OCI-M1 (cell line): ENCODE measurements at regions not wholly inside any gene's neighbourhood (a gene's known extent, or its start where the extent isn't known, plus 50 kb on each side); places are given as distances from the start of the nearest gene placed in this dataset.

Source experiments
- DNase-seq: peaks from one replicate; lab custom pipeline; 2025; lab: John Stamatoyannopoulos, UW

GRCh38 chr1:193785850-193786420 lies 599.5 kb upstream of the B3GALT2 start:
- no peak for DNase-seq

GRCh38 chr1:193774536-193775323 lies 588.3 kb upstream of the B3GALT2 start:
- DNase-seq, result no peak

GRCh38 chr1:193771596-193771995 lies 585.2 kb upstream of the B3GALT2 start:
- DNase-seq, result no peak

- DNase-seq, result peak; percentile 42
Measured at GRCh38 chr1:193769651-193770050, 583.2 kb upstream of the B3GALT2 start.

- DNase-seq, result no peak
Measured at GRCh38 chr1:193767886-193768285, 581.5 kb upstream of the B3GALT2 start.

GRCh38 chr1:193766329-193766728 lies 579.9 kb upstream of the B3GALT2 start:
- no peak for DNase-seq

GRCh38 chr1:193763266-193763665 lies 576.9 kb upstream of the B3GALT2 start:
- DNase-seq, result no peak

GRCh38 chr1:193762236-193762635 lies 575.8 kb upstream of the B3GALT2 start:
- DNase-seq, result no peak

- DNase-seq, result no peak
Measured at GRCh38 chr1:193755441-193755840, 569.0 kb upstream of the B3GALT2 start.

GRCh38 chr1:193754732-193755427 lies 568.5 kb upstream of the B3GALT2 start:
- peak; percentile 59 for DNase-seq

- no peak for DNase-seq
Measured at GRCh38 chr1:193754151-193754550, 567.7 kb upstream of the B3GALT2 start.

- no peak for DNase-seq
Measured at GRCh38 chr1:193753038-193753756, 566.8 kb upstream of the B3GALT2 start.

GRCh38 chr1:193749868-193750267 lies 563.5 kb upstream of the B3GALT2 start:
- no peak for DNase-seq

- no peak for DNase-seq
Measured at GRCh38 chr1:193747579-193747978, 561.2 kb upstream of the B3GALT2 start.

- no peak for DNase-seq
Measured at GRCh38 chr1:193741228-193741627, 554.8 kb upstream of the B3GALT2 start.

- DNase-seq, result no peak
Measured at GRCh38 chr1:193740762-193741161, 554.3 kb upstream of the B3GALT2 start.

GRCh38 chr1:193736507-193736906 lies 550.1 kb upstream of the B3GALT2 start:
- no peak for DNase-seq

- no peak for DNase-seq
Measured at GRCh38 chr1:193733674-193734073, 547.3 kb upstream of the B3GALT2 start.

- peak; percentile 62 for DNase-seq
Measured at GRCh38 chr1:193730017-193730416, 543.6 kb upstream of the B3GALT2 start.

- DNase-seq, result peak; percentile 77
Measured at GRCh38 chr1:193729429-193729828, 543.0 kb upstream of the B3GALT2 start.

- DNase-seq, result no peak
Measured at GRCh38 chr1:193727850-193728249, 541.4 kb upstream of the B3GALT2 start.

- no peak for DNase-seq
Measured at GRCh38 chr1:193726722-193727121, 540.3 kb upstream of the B3GALT2 start.
